Heart left ventricle (tissue), 16 donors: ENCODE measurements at regions not wholly inside any gene's neighbourhood (a gene's known extent, or its start where the extent isn't known, plus 50 kb on each side); places are given as distances from the start of the nearest gene placed in this dataset.

Source experiments
- ATAC-seq, 4 donors: fragments of 200-7000 bp; cut with Tn5 transposase; one replicate each; pipeline ENCODE4 v1.9.1; 2020 to 2022; ENCODE audit warnings: moderate library complexity in 4 of 4, mild to moderate bottlenecking in 3 of 4, moderate number of reproducible peaks in 1 of 4
- DNase-seq, 5 donors: peaks; one replicate each; pipeline ENCODE4 v3.0.0-alpha.2; 2020
- H3K27ac ChIP-seq, 12 donors: fragments of 200-600 bp; sonication (generic) in 4 of 12; one replicate each; pipeline versions ENCODE4 v1.5.0 to v1.8.0; 2016 to 2022; ENCODE audit warnings: mild to moderate bottlenecking in 2 of 12
- H3K27me3 ChIP-seq, 9 donors: fragments of 200-600 bp; sonication (generic) in 2 of 9; one replicate each; pipeline versions ENCODE4 v1.5.1 to v1.8.0; 2016 to 2022; ENCODE audit warnings: mild to moderate bottlenecking in 3 of 9
- H3K36me3 ChIP-seq, 9 donors: fragments of 200-600 bp; sonication (generic) in 2 of 9; one replicate each; pipeline versions ENCODE4 v1.5.0 to v1.8.0; 2018 to 2022; ENCODE audit warnings: mild to moderate bottlenecking in 2 of 9
- H3K4me1 ChIP-seq, 12 donors: fragments of 200-600 bp; sonication (generic) in 4 of 12; one replicate each; pipeline versions ENCODE4 v1.5.0 to v1.8.0; 2016 to 2022; ENCODE audit warnings: mild to moderate bottlenecking in 3 of 12
- H3K4me3 ChIP-seq, 12 donors: fragments of 200-600 bp; sonication (generic) in 4 of 12; one replicate each; pipeline versions ENCODE4 v1.5.0 to v1.8.0; 2017 to 2022; ENCODE audit warnings: mild to moderate bottlenecking in 9 of 12, moderate library complexity in 4 of 12
- H3K9me3 ChIP-seq, 12 donors: fragments of 200-600 bp; sonication (generic) in 4 of 12; one replicate each; pipeline versions ENCODE4 v1.5.0 to v1.8.0; 2016 to 2022; ENCODE audit warnings: mild to moderate bottlenecking in 1 of 12
- POLR2A ChIP-seq, 2 donors: fragments of 450-650 bp; IDR thresholded peaks; one replicate each; pipeline ENCODE4 v1.6.1; 2017; ENCODE audit warnings: antibody characterized with exemption in 2 of 2, mild to moderate bottlenecking in 2 of 2, moderate library complexity in 2 of 2
- WGBS, 4 donors: extraction: QIAGEN DNeasy Blood & Tissue Kit in 2 of 4; methylation state at CpG; one replicate each; pipeline versions ENCODE4 v1.1.5 to v1.1.7; 2013 to 2018; 5-methylcytosine and 5-hydroxymethylcytosine counted together
- intact Hi-C, 10 donors: fragments of 100-400 bp; cut with DNase I; formaldehyde crosslinking; loops; one replicate each; pipeline versions ENCODE4 v1.11.1 to v1.14.2; 2022
- TF ChIP-seq, protein P1 (sequence below), 12 donors: fragments of 200-600 bp; sonication (generic) in 4 of 12; IDR thresholded peaks; one replicate each; pipeline versions ENCODE4 v1.5.0 to v1.8.0; 2018 to 2022; ENCODE audit warnings: antibody characterized with exemption in 12 of 12, mild to moderate bottlenecking in 5 of 12
- donor health status: ischemic (EF 13 %, LVEDD 7.1; RV severe dilation, severe dysfunction).
- donor health status: healthy with polysubstance abuse.
- donor health status: DM: no; HTN: yes; CAD: no.
- donor health status: DM: no; HTN: no; CAD: no.
- donor health status: ischemic (EF 25% LVEDD 6.9; RV normal size, moderate dysfunction).
- donor health status: ischemic (EF 25% LVEDD 5.7; RV mildly dilated, moderate dysfunction).
- donor health status: healthy.
- donor health status: DM: yes; HTN: yes; CAD: no.
- donor health status: ischemic (EF 35%, LVEDD 5.7; RV mildly dilated, moderate dysfunction).
- donor health status: nonischemic (EF 11% LVEDD 7.7; RV severe dilation, severe dysfunction).
- donor health status: DM: yes; HTN: yes; CAD: no.
- donor health status: PGD.
- donor health status: ischemic (EF 29% LVEDD 5.4; RV normal size, mild dysfunction).
- donor health status: nonischemic (EF 23%, LVEDD 6.1; RV moderate dilation, normal function).

DNA sequence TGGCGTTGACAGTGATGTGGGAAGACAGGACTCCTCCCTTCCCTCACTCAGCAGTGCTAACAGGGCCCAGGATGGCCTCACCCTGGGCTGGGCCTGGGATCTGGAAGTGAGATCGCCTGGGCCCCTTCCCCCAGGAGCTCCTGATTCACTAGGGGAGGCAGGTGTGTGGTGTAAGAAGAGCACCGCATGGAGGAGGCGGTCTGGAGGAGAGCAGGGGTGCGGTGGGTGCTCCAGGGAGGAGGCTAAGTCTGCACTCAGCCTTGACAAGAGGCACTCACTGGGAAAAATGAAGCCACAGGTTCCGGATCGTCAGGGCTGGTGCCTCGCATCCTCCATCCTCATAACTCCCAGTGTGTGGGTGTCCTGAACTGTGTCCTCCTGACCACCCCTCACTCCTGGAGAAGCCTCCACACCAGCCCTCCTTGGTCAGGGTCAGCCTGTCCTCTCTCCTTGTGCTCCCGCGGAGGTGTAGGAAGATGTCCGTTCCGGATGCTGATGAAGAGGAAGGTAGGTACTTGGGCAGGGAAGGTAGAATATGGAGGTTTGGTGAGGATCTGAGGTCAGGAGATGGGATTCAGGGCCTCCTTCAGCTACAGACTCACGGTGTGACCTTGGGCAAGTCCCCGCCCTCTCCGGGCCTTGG is 142.1 kb upstream of the WNT4 start:
- no peak overlapping the region for H3K4me3 ChIP-seq
- ATAC-seq: no peak
- H3K9me3 ChIP-seq: peaks cover 0 to 7% (median 0%) of the 10 kb centered on the region in 12 donors
- 90 to 91% (median 91%) methylated on average over 15 of the region's 15 CpGs for WGBS, 4 donors
- peaks cover 0 to 15% (median 0%) of the 10 kb centered on the region in 9 donors for H3K27me3 ChIP-seq
- TF ChIP-seq, protein P1, sequence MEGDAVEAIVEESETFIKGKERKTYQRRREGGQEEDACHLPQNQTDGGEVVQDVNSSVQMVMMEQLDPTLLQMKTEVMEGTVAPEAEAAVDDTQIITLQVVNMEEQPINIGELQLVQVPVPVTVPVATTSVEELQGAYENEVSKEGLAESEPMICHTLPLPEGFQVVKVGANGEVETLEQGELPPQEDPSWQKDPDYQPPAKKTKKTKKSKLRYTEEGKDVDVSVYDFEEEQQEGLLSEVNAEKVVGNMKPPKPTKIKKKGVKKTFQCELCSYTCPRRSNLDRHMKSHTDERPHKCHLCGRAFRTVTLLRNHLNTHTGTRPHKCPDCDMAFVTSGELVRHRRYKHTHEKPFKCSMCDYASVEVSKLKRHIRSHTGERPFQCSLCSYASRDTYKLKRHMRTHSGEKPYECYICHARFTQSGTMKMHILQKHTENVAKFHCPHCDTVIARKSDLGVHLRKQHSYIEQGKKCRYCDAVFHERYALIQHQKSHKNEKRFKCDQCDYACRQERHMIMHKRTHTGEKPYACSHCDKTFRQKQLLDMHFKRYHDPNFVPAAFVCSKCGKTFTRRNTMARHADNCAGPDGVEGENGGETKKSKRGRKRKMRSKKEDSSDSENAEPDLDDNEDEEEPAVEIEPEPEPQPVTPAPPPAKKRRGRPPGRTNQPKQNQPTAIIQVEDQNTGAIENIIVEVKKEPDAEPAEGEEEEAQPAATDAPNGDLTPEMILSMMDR (IDR thresholded peaks at IDR 0.05): no peak
- no peak for TF ChIP-seq POLR2A (IDR thresholded peaks at IDR 0.05)
- H3K4me1 ChIP-seq: no peaks in the 10 kb centered on the region
- intact Hi-C loops: no loop called here
- H3K27ac ChIP-seq: no peak overlapping the region
- H3K36me3 ChIP-seq: no peaks in the 10 kb centered on the region
- DNase-seq: no peak

- ATAC-seq (no peak), DNase-seq (no peak)
- TF ChIP-seq POLR2A (IDR thresholded peaks at IDR 0.05): no peak
- TF ChIP-seq, protein P1 (IDR thresholded peaks at IDR 0.05): no peak
- Histone ChIP-seq H3K36me3 (no peaks in the 10 kb centered on the region), H3K4me1 (no peaks in the 10 kb centered on the region), H3K4me3 (no peak overlapping the region), H3K9me3 (no peaks in the 10 kb centered on the region), H3K27ac (no peak overlapping the region), H3K27me3 (peaks cover 0 to 22% (median 0%) of the 10 kb centered on the region in 9 donors)
- intact Hi-C loops: no loop called here
- WGBS, 4 donors: 83 to 91% (median 85%) methylated on average over 24 to 37 of the region's 37 CpGs
Observed at GRCh38 chr1:22285549-22286396, 142.9 kb upstream of the WNT4 start.

DNA sequence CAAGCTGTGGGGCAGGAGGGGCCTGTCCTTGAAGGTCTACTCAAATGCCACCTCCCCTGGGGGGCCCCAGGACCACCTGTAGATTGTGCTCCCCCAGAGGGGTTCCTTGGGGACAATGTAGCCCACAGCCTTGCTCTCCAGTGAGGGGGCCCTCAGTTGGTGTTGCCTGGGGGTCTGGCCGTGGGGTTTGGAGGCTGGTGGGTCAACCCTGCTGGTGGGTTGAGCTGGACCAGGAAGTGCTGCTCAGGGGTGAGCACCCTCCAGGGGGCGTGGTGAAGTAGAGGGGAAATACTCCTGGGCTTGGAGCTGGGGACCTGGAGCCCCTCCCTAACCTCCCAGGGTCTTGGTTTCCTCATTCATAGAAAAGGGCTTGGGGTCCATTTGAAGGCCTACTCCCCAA is 143.6 kb upstream of the WNT4 start:
- DNase-seq (no peak), ATAC-seq (no peak)
- Histone ChIP-seq H3K9me3 (no peaks in the 10 kb centered on the region), H3K4me1 (no peaks in the 10 kb centered on the region), H3K4me3 (no peak overlapping the region), H3K27me3 (peaks cover 0 to 25% (median 0%) of the 10 kb centered on the region in 9 donors), H3K27ac (no peak overlapping the region), H3K36me3 (no peaks in the 10 kb centered on the region)
- intact Hi-C loops: no loop called here
- WGBS, 4 donors: 68 to 83% (median 74%) methylated on average over 2 of the region's 2 CpGs
- TF ChIP-seq POLR2A (IDR thresholded peaks at IDR 0.05): no peak
- TF ChIP-seq, protein P1 (IDR thresholded peaks at IDR 0.05): no peak

- 76 to 90% (median 79%) methylated on average over 3 of the region's 3 CpGs for WGBS, 4 donors
- TF ChIP-seq POLR2A (IDR thresholded peaks at IDR 0.05): no peak
- TF ChIP-seq, protein P1 (IDR thresholded peaks at IDR 0.05): no peak
- Histone ChIP-seq H3K9me3 (no peaks in the 10 kb centered on the region), H3K27me3 (peaks cover 0 to 25% (median 0%) of the 10 kb centered on the region in 9 donors), H3K4me1 (no peaks in the 10 kb centered on the region), H3K4me3 (no peak overlapping the region), H3K36me3 (no peaks in the 10 kb centered on the region), H3K27ac (no peak overlapping the region)
- intact Hi-C loops: no loop called here
- DNase-seq: no peak
- ATAC-seq: no peak
Observed at GRCh38 chr1:22287273-22287672, 144.4 kb upstream of the WNT4 start.
